GM10266 (cell line): ENCODE measurements at regions not wholly inside any gene's neighbourhood (a gene's known extent, or its start where the extent isn't known, plus 50 kb on each side); places are given as distances from the start of the nearest gene placed in this dataset.

Experiments
- DNase-seq: peaks from one replicate; pipeline ENCODE4 v3.0.0; 2012; ENCODE audit errors: extremely low spot score
- TF ChIP-seq, protein P1 (sequence below): IDR thresholded peaks from 2 replicates; pipeline ENCODE4 v1.5.1; 2012; ENCODE audit warnings: mild to moderate bottlenecking, low read depth; ENCODE audit not compliant: control insufficient read depth, insufficient read depth; ENCODE audit errors: missing control alignments

DNA sequence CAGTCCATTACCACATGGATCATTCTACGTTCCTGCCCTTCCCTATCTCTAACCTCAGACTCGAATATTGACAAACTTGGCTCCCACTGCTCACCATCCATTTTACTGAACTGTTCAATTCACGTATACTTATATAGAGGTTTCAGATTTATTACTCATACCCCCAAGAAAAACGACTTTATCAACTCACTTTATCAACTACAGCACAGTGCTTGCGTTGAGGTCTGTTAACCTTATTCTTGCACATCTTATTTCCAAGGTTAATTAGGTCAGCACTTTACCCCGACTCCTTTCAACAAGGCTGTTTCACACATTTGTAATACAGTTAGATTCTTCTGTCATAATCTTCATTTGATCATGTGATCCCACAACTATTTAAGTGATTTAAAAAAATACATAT lies 162.3 kb upstream of the AHR start:
- TF ChIP-seq, protein P1, sequence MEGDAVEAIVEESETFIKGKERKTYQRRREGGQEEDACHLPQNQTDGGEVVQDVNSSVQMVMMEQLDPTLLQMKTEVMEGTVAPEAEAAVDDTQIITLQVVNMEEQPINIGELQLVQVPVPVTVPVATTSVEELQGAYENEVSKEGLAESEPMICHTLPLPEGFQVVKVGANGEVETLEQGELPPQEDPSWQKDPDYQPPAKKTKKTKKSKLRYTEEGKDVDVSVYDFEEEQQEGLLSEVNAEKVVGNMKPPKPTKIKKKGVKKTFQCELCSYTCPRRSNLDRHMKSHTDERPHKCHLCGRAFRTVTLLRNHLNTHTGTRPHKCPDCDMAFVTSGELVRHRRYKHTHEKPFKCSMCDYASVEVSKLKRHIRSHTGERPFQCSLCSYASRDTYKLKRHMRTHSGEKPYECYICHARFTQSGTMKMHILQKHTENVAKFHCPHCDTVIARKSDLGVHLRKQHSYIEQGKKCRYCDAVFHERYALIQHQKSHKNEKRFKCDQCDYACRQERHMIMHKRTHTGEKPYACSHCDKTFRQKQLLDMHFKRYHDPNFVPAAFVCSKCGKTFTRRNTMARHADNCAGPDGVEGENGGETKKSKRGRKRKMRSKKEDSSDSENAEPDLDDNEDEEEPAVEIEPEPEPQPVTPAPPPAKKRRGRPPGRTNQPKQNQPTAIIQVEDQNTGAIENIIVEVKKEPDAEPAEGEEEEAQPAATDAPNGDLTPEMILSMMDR = no peak
- DNase-seq = no peak

- TF ChIP-seq, protein P1 = no peak
- DNase-seq = no peak
Observed at GRCh38 chr7:17139081-17139480, 159.4 kb upstream of the AHR start.

DNA sequence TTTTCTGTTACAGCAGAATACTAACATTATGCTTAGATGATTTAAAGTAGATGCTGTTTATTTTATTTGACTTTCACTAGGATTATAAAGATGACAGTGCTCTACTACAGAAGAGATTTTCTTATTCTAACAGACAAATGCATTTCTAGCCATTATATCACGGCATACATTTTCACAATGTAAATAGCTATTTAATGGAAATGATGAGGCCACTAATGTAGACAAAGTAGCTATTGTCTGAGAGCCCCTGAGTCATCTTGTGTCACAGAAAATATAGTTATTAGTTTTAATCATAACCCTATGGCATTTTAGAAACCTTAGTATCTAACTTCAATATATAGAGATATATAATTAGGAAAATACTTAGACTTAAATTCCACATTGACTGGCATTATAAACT lies 158.0 kb upstream of the AHR start:
- no peak for DNase-seq
- TF ChIP-seq, protein P1 = no peak

GRCh38 chr7:17142831-17143541 lies 155.5 kb upstream of the AHR start:
- no peak for DNase-seq
- TF ChIP-seq, protein P1 = no peak

GRCh38 chr7:17144322-17144721 lies 154.1 kb upstream of the AHR start:
- DNase-seq = no peak
- TF ChIP-seq, protein P1 = no peak

DNA sequence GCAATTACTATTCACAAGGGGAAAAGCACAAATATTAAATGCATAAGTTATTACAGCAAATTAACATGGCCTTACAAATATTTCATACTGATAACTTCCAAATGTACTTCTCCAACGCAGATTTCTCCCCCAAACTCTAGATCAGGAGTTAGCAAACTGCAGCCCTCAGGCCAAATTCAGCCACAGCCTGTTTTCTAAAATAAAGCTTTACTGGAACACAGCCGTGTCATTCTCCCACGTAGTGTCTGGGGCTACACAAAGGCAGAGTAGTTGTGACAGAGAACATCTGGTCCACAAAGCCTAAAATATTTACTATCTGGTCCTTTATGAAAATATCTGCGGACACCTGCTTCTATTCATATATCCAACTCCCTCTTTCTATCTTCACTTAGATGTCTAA lies 151.8 kb upstream of the AHR start:
- DNase-seq = no peak
- TF ChIP-seq, protein P1 = no peak

- TF ChIP-seq, protein P1 = no peak
- no peak for DNase-seq
Observed at GRCh38 chr7:17147409-17147808, 151.0 kb upstream of the AHR start.
